GF-D8 (cell line): ENCODE measurements at regions not wholly inside any gene's neighbourhood (a gene's known extent, or its start where the extent isn't known, plus 50 kb on each side); places are given as distances from the start of the nearest gene placed in this dataset.
"Not testable (repeated sequence)": the region's sequence is repeated elsewhere in the genome, so short reads cannot be mapped to it uniquely, and the experiment has no call there.

Experiments used
- DNase-seq: peaks from one replicate; lab custom pipeline; 2025; lab: John Stamatoyannopoulos, UW

DNA sequence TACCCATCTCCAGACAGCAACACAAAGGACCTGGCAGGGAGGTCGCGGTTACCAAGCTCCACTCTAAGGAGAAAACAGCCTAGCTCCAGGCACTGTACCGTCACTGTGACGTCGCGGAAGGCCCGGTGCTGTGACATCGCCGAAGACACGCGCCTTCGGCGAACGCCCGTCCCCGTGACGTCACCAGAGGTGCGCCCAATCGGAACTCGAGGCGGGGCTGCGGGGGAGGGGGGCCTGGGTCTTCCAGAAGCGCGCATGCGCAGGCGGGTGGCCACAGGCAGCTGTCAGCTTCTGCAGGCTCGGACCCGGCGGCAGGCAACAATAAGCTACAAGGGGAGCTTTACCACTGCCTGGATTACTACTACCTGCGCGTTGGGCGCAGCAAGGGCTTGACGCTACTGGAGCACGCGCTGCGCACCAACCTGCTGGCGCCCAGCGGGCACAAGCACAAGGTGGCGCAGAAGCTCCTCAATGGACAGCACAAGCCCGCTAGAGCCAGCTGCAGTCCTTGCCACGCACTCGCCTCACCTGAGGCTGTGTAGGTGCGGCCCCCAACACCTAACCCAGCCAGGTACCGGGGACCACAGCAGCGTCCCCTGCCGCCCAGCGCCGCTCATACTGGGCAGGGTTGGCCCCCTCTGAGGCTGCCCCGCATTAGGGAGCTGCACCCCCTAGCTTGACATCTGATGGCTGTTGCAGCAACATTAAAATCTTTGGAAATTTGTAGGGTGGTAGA, 208.4 kb downstream of the TPST1 start:
- peak; percentile 17 for DNase-seq

DNA sequence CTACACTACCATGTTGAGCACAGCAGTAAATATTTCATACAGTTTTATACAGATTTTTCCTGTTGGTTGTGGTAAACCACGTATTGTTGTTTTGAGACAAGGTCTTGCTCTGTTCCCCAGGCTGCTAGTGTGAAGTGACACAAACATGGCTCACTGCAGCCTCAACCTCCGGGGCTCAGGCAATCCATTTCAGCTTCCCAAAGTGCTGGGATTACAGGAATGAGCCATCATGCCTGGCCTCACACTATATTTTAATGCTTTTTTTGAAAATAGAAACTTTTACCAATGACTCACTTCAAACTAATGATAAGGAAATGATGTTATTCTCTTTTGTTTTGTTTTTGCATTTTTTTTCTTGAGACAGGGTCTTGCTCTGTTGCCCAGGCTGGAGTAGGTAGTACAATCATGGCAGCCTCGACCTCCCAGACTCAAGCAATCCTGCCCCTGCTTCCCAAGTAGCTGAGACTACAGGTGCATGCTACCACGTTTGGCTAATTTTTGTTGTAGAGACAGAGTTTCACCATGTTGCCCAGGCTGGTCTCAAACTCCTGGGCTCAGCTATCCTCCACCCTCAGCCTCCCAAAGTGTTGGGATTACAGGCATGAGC, 210.6 kb downstream of the TPST1 start:
- no peak for DNase-seq

DNA sequence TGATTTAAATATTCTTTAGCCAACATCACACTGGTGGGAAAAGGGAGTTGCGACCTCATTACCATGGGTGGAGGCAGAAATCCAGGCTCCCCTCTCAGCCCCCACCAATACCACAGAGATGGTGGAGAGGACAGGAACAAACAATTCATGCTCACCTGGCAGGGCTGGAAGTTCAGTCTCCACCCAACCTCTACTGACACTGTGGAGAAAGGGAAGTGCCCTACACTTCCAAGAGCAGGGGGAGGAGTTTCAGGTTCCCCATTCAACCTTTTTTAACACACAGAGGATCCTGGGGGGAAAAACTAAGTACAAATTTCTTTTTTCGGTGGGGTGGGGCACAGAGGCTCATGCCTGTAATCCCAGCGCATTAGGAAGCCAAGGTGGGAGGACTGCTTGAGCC, 210.1 kb upstream of the KCTD7 start:
- DNase-seq, result no peak

DNA sequence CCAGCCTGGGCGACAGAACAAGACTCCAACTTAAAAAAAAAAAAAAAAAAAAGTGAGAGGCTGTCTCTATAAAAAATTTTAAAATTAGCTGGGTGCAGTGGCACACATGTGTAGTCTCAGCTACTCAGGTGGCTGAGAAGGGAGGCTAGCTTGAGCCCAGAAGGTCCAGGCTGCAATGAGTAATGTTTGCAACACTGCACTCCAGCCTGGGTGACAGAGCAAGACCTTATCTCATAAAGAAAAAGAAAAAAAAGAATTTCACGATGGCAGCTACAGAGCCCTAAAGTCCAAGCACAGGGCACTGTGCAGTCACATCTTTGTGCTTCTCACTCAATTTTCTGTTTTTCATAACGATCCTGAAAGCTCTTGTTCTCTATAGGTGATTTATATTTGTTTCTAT, 209.5 kb upstream of the KCTD7 start:
- DNase-seq, result no peak

DNA sequence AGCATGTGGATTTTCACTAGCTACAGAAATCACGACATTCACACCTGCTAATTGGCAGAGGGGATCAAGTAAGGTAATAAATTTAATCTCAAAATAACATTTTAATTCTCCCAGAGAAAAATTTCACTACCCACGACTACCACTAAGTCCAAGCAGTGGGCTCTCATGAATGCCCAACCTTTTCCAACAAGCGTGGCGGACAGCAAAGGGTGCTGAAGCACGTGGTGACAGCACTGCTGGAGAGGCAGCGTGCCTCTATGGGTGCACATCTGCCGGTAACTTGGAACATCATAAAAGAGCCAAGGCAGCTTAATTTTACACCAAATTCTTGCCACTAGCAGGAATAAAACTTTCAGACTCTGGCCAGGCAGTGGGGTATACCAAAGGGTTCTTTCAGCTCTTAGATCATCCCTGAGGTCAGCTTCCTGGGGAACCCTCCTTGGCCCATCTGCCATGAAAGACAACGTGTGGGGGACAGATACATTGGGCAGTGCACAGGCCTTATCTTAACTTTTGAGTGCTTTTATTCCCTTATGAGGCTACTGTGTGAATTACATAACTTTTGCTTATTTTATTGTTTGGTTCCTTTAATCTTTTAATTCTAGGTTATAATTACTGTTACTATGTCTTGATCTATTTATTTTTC, 206.7 kb upstream of the KCTD7 start:
- no peak for DNase-seq

DNA sequence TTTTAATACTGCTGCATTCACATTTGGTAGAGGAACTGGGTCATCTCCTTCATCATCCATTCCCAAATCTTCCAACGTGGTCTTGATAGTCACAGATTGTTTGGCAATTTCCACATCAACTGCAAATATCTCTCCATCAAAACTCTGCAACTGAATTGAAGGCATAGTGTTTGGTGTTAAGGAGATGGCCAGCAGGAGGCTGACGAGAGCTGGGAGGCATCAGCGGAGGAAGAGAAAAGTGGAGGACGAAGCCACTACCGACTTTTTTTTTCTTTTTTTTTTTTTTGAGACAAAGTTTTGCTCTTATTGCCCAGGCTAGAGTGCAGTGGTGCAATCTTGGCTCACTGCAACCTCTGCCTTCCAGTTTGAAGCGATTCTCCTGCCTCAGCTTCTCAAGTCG, 205.0 kb upstream of the KCTD7 start:
- DNase-seq, result no peak

DNA sequence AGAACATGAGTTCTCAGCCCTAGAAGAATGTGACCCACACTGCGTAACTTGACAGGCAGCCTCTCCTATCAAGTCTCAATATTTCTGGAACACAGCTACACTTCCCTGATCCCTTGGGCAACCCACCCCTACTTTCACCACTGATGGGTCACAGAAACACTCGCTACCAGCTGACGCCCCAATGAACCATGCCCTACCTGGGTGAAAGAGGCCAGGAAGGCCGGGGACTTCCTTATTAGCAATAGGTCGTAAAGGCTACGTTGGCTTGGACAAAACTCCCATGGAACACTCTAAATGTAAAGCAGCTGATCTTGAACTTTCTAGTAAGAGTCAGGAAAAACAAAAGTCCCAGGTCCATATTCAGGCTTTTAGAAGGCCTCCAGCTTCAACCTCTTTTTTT, 202.3 kb upstream of the KCTD7 start:
- DNase-seq, result no peak

DNA sequence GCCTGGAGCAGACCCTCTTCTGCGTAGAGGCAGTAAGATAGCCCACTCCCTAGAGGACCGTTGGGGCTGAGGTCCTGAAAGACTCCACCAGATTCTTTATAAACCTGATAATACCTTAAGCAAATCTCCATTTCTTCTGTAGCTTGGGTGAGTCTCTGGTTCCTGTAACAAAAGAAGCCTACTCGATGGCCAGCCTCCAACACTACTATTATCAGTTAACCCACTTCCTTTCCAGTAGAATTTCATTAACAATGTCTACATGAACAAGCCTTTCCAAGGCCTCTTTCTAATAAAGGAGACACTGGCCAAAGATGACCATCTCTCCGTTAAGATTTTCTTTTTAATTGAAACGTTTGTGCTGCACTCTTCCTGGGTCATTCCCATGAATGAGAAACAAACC, 201.7 kb upstream of the KCTD7 start:
- no peak for DNase-seq

DNA sequence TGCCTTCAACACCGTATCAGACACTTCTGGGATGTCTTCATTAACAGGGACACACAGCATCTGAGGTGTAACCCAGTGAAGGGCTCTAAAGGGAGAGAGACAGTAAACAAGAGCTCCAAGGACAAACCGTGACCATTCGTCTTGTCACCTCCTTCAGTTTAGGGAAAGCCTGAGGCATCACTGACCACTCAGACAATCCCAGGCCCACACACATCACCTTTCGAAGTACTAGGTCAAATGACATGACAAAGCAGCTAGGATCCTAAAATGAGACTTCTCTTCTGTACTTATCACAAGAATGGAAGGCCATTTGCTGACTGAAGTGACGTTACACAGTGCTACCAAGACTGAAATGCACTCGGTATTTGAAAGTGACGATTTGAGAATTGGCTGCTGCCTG, 200.7 kb upstream of the KCTD7 start:
- no peak for DNase-seq

DNA sequence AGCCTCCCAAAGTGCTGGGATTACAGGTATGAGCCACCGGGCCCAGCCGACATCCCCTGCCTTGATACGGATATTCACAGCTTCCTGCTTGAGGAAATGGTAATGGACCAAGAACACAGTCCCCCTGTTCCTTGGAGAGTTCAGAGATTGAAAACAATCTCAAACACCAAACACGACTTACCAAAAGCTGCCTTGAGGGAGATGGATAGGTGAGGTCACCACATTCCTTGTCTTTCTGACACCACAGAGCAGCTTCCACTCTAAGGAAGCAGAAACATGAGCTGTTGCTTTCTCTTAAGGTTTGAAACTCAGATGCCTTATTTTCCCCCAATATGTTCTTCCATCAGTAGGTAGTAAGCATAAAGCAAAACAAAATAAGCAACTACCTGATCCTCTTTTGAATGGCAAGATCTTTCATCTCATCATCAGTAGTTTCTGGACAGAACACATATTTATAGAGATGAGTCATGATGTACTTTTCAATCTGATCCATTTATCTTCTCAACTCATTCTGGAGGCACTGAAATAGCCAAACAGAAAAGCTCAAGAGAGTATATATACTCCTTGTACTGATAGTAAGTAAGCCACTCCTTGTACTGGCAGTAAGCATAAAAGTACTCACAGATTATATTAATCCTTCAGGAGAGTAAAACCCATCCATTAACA, 199.1 kb upstream of the KCTD7 start:
- no peak for DNase-seq

DNA sequence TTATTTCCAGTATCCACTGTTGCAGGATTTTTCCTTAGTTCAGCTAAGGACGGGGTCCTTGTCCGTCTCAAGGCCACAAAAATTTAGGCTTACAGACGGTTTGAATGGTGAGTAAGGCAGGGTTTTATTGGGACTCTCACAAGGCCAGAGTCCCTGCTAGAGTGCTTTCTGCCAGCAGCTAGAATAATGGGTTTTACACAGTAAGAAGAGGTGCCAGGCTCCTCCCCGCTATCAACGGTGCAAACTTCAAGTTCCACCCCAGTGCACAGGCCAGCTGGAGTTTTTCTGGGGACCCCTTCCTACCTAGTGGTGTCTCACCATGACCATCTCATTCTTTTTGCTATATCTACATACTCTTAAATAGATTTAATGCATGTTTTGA, 198.5 kb upstream of the KCTD7 start:
- no peak for DNase-seq

DNA sequence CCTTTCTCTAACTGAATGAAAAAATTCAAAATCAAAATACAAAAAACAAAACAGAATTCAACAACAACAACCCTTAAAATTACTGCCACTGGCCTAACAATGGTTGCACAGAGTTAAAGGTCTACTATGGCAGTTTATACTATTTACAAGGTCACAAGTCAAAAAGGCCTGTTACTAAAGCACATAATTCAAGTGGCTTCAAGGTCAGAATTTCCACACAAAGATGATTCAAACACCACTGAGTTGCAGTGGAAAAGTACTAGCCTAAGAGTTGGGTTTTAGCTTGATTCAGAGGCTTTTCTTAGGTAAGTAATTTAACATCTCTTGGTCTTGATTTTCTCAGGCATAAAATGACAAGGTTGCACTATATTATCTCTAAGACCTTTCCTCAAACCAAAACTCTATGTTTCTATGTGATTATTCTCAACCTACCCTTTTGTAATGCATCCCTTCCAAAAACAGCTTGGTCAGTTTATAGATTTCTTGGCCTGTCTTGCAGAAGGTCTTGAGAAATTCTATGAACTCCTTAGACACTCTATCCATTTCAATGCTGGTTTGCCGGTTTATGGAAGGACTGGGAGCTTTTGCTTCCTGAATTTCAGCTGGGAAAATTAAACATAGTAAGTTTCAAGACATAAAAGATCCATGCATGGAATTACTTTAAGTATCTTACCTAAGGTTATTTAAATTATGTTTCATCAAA, 189.8 kb upstream of the KCTD7 start:
- DNase-seq, result peak; percentile 9

DNA sequence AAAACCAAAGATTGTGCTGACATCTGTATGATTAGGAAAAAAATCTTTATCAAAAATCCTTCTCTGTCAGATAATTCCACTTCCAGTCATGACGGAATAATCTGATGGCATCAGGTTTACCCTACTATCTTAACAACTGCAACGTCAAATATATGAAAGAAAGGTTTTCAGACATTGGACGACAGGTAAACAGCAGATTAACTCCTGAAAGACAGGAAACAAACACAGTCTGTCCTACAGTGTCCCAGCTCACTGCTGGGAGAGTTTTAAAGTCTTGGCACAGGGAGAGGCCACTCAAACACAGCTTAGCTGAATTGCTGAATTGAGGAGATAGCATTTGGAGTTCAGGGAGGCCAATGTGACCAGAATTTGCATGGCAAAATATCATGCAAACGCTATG, 186.3 kb upstream of the KCTD7 start:
- no peak for DNase-seq

DNA sequence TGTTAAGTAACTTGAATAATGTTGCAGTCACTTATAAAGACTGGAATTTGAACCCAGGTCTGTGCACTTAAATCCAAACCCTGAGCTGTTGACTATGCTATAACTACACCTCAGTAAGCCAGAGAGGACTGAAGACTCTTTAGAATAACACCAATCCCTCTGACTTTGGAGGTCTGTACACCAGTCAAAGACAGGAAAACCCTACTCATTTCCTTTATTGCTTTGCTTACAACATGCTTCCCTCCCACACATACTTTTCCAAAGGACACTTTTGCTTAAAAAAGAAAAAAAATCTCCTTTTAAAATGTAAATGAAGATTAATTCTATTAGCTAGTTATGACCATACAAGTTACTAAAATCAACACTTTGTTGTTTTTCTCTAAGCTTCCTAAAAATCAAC, 184.7 kb upstream of the KCTD7 start:
- peak; percentile 50 for DNase-seq

DNA sequence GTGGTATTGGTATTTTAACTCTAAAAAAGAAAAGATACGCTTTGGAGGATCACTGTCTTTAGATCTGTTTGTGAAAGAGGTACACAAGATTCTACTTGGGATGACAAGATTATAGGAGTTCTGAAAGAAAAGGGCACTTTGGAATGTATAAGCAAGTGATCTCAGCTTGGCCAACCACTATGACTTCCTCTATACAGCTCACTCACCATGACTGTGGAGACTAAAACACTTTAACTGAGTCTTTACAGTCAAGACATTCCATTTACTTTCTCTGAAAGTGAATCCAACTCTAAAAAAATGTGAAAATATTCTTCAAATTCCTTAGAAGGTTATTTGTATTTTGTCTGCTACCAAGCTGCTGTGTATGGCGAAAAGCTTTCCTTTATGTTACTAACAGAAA, 181.7 kb upstream of the KCTD7 start:
- DNase-seq, result not testable (repeated sequence)

DNA sequence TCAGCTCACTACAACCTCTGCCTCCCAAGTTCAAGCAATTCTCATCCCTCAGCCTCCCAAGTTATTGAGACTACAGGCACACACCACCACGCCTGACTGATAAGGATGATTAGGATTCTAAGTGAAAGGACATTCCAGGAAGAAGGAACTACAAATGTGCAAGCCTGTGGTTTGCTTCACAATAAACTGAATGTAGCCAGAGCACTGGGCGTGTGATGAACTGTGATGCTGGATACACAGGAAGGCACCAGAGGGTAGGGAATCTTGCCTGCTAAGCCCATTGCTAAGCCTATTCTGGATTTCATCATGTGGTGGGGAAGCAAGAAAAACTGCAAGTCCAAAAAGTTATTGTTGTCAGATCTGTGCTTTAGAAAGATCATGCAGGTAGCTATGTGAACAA, 177.9 kb upstream of the KCTD7 start:
- DNase-seq, result not testable (repeated sequence)

DNA sequence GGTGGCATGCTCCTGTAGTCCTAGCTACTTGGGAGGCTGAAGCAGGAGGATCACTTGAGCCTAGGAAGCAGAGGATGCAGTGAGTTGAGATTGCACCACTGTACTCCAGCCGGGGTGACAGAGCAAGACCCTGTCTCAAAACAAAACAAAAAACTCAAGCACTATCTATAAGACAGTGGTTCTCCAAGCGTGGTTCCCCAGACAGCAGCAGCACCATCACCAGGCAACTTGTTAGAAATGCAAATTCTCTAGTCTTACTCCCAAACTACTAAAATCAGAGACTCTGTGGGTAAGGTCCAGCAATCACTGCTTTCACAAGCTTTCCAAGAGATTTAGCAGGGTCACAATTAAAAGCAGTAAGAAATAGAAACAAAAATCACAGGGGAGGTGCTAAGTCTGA, 177.0 kb upstream of the KCTD7 start:
- DNase-seq, result not testable (repeated sequence)

DNA sequence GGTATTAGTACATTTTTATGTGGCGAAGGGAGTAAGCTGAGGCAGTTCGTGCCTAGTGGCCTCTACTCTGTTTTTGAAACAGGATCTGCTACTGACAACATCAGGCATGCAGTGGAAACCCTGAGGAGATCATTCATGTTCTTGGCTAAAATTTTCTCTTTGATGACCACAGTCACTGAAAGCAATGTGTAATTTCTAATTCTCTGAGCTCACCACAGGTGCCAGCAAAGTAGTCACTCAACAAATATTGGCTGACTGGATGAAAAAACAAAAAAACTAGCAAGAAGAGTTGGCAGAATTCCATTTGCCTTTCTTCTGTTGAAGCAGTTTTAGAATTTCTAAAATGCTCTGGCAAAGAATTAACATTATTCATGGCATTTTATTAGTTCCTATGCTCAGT, 176.5 kb upstream of the KCTD7 start:
- DNase-seq, result no peak

DNA sequence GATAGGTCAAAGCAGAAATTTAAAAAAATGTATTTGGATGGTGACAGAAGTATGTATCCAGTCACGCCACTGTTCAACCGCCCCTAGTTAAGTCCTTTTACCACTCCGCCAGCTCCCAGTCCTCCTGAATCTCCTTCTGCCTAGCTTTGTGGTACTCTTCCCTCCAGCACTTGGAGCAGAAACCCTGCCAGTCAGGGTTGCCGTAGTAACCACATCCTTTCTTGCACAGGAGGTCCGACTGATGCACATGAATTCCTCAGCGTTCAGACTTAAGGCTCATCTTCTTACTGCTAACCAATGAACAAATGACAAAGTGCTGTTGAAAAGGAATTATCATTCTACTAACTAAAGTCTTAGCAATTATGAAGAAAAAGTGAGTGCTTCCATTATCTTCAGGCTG, 175.3 kb upstream of the KCTD7 start:
- no peak for DNase-seq

DNA sequence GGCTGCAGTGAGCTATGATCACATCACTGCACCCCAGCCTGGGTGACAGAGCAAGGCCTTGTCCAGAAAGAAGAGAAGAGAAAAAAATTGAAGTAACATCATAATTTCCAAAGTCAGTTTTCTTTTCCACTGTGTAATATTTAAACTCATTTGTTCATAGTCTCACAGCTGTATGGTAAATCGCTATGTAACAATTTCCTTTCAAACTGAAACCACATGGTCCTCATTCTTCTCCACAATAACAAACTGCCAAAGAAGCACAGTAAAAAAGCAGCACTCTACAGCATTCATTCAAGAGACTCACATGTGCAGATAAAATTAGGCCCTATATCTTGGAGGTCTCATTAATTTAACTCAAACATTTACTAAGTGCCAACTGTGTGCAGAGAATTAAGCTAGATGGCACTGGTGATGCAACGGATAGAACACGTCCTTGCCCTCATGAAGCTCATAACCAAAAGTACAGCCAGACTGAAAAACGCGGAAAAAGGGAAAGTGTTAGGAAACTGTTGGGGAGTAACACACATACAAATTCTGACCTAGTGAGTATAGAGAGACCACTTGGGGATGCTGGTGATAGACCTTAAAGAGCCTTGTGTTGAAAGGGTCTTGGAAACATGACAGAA, 174.0 kb upstream of the KCTD7 start:
- peak; percentile 79 for DNase-seq

DNA sequence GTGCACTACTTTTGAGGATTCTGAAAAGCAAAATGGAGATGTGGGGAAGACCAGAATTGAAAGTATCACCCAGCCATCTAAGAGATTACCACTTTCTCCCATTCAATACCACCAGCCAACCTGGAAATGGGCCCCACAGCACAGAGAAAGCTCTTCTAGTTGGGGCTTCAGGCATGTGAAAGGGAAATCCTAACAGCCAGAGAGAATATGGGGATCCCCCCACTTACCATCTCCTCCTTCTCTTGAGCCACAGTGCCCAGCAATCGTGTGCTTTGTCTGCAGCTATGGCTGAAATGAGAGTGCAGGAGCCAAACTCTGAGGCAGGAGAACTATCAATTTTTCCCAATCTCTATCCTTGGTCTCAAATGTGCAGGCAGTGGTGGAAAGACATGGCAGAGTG, 173.2 kb upstream of the KCTD7 start:
- not testable (repeated sequence) for DNase-seq

DNA sequence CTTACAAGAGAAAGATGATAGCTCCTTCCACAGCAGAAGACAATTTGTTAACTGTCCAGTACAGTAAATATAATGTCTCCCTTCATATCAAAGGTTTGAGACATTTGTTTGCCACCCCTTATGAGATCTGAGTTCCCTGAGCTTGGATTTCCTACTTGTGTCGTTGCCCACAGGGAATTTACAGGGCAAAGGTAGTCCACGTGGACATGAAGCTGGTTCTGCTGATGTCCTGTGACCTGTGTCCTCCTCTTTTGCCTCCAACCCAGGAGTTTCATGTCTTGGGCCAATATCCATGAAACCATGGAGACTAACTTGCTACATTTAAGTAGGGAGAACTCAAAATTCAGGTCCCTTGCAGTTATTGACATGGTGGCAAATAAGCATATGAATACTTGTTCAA, 172.2 kb upstream of the KCTD7 start:
- not testable (repeated sequence) for DNase-seq
